LHCN-M2 (cell line): ENCODE measurements at regions not wholly inside any gene's neighbourhood (a gene's known extent, or its start where the extent isn't known, plus 50 kb on each side); places are given as distances from the start of the nearest gene placed in this dataset.
A peak's percentile ranks its signal among the peaks of the same experiment; 100 is the strongest.

Experiments
- DNase-seq: peaks from one replicate; pipeline ENCODE4 v3.0.0-alpha.2; 2012; ENCODE audit warnings: low read depth

DNA sequence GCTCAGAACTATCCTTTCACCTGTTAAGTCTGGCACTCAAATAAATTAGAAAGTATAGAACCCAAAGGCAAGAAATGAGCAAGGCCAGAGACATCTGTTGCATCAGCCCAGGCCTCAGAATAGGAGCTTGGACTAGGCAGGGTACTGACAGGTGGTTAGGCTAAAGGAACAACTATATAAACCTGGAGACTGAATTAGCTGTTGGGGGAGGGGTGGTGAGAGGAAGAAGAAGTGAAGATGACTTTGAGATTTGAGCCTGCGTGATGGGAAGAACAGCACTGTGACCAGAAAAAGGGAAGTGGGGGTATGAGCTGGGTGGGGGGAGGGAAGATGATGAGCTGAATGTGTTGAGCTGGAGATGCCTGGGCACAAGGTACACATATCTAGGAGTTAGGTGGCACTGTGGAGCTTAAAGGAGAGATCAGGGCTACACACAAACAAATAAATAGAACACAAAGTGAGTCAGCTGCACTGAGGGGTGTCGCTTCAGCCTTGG lies 244.7 kb downstream of the PTEN start:
- DNase-seq: peak; percentile 54

DNA sequence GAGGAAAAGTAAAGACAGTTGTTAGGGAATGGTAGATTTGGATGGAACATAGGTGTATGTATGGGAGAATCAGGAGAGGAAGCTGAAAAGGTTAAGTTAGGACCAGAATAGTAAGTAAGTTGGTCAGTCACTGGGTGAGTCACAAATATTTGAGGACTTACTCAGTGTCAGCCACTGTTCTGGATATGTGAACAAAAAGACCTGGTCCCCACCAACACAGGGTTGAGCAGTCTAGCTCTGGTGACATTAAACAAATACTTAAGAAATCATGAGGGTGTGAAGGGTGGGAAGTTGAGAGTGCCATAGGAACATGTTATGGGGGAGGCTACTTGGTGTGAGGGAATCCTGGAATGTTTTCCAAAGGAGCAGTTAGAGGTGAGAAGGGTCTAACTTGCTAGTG lies 246.9 kb downstream of the PTEN start:
- DNase-seq: peak; percentile 78

DNA sequence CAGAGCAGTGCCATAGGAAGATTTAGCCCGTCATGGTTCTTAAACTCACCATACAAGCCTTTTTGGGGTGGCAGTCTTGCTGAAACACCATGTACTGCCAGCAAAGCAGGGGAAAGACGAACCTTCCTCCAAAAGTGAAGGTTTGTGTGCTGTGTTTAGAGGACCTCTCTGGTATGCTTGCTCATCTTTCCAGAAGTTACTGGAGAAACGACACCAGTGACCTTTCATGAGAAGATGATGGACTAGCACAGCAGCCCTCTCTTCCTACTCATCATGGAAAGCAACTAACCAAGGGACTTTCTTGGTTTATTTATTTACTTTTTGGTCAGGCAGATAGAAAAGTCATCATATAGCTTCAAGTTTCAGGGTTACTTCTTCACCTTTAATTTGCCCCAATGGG lies 247.4 kb downstream of the PTEN start:
- peak; percentile 40 for DNase-seq

GRCh38 chr10:88111294-88111693 lies 247.9 kb downstream of the PTEN start:
- no peak for DNase-seq

DNA sequence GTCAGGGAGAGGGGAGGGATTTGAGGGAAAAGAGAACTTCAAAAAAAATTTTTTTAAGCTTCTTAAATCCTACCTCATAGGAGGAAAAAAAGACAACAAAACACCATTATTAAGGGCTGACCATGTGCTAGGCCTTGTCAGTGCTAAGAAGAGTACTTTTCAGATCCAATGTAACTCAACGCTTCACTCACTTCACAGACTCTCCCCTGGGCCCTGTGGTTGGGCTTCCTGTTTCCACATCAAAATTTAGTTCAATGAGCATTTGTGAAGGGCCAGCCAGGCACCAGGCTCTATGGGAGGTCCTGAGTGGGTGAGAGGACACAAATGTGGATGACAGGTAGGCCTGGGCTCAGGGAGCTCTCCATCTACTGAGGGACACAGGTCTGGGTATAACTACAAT lies 249.8 kb downstream of the PTEN start:
- DNase-seq: peak; percentile 65

GRCh38 chr10:88113657-88114272 lies 250.3 kb downstream of the PTEN start:
- no peak for DNase-seq

DNA sequence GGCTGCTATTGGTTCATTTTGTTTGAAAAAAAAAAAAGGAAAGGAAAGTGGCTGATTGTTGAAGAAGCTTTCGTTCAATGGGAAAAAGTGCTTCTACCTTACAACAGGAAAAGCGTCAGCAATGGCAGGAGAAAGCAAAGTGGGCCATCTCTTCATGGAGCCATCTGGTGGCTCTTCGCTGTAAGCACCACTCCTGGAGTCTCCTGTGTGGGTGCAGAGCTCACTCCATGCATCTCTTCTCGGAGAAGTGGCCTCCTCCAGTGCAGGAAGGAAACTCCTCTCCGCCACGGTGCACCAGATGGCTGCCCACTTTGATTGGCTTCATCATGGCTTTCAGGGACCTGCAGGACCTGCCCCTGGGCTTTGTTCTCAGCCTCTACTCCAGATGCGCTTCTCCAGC lies 250.9 kb downstream of the PTEN start:
- DNase-seq: no peak

- no peak for DNase-seq
Observed at GRCh38 chr10:88115407-88115806, 252.0 kb downstream of the PTEN start.

DNA sequence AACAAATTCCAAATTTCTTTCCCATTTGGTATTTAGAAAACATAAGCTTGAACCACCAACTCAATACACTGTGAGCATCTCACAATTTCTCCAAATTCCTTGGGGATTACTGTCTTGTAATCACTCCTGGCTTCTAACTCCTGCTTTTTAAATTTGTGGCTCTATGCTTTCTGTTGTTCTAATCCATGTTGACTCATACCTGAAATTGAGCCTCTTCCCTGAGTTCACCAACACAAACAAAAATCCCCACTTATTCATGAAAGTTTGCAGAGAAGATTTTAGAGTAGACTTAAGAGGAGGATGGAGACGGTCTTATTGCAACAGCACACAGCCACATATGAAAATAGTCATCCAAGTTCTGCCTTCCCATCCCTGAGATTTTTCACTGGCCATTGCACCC lies 252.5 kb downstream of the PTEN start:
- DNase-seq: peak; percentile 94

DNA sequence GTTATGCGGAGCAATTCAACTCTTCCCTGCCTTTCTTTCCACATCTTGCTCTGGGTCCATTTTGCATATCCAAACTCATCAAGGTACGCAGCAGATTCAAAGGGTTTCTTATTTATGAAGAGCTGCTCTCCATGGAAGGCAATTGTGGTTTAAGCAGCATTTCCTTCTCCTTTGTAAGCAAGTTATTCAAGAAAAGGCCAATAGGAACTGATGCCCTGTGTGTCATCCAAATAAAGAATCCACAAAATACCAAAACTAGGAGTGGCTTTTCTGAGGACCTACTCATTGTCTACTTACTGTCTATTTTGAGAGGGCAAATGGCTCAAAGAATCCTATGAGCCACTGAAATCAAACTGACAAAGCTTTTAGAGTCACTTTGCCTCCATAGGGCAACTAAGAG lies 253.1 kb downstream of the PTEN start:
- peak; percentile 85 for DNase-seq

DNA sequence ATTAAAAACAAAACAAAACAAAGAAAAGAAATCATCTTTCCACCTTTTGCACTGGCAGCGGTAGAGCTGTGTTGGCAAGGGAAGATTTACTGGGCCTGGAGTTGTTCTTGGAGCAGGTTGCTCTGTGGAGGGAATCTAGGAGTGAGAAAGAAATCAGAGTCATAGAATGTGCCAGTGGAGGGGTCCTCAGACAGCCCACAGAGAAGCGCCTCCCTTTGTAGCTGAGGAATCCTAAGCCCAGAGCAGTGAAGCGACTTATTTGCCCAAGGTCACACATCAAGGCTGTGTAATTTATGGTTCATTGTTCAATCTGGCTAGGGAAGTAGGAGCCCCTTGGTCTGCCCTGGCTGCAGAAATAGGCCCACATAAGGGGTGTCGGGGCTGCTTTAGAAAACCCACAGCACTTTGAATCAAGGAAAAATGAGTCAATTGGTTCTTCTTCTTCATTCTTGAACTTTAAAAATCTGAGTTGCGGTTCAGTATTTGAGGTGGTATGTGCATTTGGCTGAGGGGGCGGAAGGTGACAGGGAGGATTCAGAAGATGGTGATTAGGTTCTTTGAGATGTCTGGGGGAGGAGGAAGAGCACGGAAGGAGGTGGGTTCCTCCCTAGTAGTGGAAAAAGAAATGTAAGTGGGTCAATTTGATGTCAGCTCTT lies 253.7 kb downstream of the PTEN start:
- DNase-seq: no peak

DNA sequence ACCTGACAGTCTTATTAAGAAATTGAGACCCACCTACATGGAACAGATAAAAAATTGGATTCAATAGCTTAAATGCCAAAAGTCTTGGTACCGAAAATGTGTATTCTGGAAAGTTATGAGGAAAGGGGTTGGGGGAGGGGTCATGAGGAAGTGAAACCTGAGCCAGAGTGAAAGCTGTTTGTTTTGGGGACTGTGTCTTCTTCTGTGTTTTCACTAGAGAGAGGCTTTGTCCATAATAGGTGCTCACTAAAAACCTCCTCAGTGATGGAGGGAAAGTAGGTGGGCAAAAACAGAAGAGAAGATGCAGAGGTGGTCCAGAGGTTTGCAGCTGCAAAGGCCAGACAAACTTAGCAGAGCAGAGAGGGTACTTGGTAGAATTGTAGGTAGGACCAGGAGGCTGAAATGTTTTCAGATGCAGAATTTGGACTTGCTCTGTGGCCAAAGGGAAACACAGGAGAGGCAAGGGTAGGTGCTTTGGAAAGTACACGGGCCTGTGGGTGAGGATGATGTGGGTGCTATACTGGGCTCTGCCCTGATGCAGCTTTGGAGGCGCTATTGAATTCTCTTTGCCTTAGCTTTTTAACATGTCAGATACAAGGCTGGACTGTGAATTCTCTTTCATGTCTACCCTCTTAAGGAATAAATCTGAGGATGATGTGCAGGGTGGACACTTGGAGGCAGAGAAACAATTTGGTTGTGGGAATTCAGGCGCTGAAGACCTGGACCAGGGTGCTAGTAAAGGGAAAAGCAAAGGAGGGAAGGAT lies 254.6 kb downstream of the PTEN start:
- DNase-seq: no peak

DNA sequence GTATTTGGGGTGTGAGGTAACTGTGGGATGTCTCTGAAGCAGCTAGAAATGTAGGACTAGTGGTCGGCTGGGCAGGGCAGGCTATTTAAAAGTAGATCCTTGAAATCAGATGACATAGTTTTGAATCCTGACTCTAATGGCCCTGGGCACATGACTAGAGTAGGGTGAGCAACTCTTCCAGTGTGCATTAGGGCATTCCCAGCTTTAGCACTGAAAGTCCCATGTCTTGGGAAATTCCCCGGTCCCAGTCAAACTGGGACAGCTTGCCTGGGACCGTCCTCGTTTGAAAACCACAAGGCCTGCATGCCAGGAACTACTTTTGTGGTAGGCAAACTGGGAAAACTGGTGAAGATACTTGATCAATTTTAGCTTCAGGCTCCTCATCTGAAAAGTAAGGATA lies 255.3 kb downstream of the PTEN start:
- no peak for DNase-seq

DNA sequence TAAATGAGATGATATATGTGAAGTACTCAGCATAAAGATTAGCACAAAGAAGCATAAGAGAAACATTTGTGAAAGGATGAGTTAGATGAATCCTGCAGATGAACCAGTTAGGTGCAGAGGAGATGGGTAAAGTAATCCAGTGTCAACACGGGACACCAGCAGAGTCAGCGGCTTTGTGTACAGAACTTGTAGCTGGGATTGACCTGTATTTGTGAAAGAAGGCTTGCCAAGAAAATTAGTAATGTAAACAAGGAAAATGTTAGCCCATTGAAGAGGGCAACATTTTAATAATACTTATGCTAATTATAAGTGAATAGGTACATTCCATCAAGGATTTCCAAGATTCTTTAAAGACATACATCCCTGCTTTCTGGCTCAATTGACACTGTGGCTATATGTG lies 255.7 kb downstream of the PTEN start:
- DNase-seq: no peak

GRCh38 chr10:88120075-88120474 lies 256.6 kb downstream of the PTEN start:
- no peak for DNase-seq

DNA sequence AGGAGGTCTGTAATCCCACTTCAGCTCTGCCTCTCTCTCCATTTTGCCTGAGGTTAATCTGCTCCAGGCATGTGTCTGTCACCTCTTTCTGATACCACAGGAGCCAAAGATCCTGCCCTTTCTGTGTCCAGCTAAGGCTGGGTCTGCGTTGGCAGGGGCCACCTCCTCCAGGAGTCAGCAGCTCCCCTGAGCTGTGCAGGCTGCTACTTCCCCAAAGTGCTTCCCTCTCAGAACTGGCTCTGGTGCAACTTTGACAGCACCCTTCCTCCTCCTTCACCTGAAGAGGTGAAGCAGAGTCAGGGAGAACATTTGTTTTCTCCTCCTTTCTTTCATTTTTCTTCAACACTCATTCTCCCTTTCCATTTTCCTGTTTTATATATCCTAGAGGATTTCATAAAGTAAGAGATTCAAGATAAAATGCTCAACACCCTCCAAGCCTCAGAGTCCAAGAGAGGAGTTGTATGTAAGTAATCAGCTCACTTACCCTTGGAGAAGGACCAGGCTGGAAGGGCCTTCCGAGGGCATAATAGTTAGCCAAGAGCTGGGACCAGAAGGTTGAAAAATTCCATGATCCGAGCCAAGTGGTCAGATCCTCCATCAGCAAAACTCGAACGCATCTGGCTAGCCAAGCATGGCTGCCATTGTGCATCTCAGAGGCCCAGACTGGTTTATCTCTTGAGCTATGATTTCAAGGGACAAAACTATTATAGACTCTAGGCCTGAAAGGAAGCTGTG lies 257.3 kb downstream of the PTEN start:
- no peak for DNase-seq

DNA sequence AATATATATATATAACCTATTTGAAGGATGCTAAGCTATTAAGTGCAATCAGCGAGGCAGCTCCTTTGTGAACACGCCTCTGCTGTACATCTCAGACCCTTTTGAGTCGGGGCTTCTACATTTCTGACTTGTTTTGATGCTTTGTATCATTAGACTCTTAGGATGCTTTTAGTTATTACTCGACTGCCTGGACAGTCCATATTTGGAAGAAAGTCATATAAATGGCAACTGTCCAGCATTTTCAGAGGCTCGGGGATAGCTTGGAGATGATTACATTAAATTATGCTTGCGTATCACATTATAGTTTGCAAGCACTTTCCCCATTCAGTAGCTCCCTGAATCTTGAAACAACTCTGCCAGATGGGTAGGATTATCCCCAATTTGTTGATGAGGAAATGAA lies 257.9 kb downstream of the PTEN start:
- DNase-seq: no peak

GRCh38 chr10:88122145-88122544 lies 258.7 kb downstream of the PTEN start:
- no peak for DNase-seq

DNA sequence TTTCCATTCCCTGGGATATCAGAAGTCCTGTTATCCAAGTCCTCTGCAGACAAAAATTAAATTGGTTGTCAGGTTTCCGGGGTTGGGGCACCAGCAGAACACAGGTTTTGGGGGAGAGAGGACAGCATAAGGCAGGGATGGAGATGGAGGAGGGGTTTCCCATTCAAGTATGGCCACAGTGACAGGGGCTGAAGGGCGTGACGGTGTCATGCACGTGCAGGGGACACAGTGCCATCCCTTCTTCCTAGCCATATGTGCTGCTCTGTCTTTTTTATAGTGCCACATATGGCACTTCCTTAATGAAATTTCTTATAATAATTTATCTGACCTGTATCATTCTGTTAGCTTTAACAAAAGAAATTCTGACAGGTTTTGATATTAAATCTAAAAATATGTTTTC lies 259.2 kb downstream of the PTEN start:
- DNase-seq: no peak

- DNase-seq: peak; percentile 39
Observed at GRCh38 chr10:88125766-88126165, 262.3 kb downstream of the PTEN start.

DNA sequence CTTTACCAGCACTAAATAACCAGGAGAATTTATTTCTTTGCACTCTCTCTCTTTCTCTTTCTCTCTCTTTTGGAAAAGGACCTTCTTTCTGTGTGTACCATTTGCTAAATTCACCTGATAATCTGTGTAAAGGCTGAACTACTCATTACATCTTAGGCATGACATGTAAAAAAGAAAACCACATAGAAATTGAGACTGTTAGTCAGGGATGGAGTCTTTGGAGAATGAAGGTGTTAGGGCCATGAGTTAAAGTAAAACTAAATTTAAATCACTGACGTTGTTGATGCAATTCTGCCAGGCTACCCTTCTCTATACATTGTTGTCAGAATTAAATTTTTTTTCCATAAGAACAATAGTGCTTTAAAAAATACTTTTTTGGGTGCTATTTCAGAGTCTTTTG lies 263.3 kb downstream of the PTEN start:
- DNase-seq: no peak

GRCh38 chr10:88127269-88127668 lies 263.8 kb downstream of the PTEN start:
- no peak for DNase-seq
